CD8-positive, alpha-beta memory T cell (primary cell): ENCODE measurements at regions not wholly inside any gene's neighbourhood (a gene's known extent, or its start where the extent isn't known, plus 50 kb on each side); places are given as distances from the start of the nearest gene placed in this dataset.
"Not testable (repeated sequence)": the region's sequence is repeated elsewhere in the genome, so short reads cannot be mapped to it uniquely, and the experiment has no call there.

Source experiments
- CTCF ChIA-PET: fragments of 350-600 bp; sonication (Branson Sonifier 250); formaldehyde crosslinking; loops from one replicate; lab custom pipeline; 2021; ENCODE audit warnings: antibody characterized with exemption; lab: Charles Lee
- POLR2A ChIA-PET: fragments of 350-600 bp; sonication (Branson Sonifier 250); formaldehyde crosslinking; loops from one replicate; lab custom pipeline; 2021; ENCODE audit warnings: antibody characterized with exemption; lab: Charles Lee
- DNase-seq, 5 donors: peaks; one replicate each; pipeline versions ENCODE4 v3.0.0 to v3.0.0-alpha.2; 2020 to 2022; ENCODE audit warnings: mixed read lengths in 1 of 5
- H3K27ac ChIP-seq: one replicate; pipeline ENCODE4 v1.7.0; 2013; ENCODE audit warnings: low read depth, mild to moderate bottlenecking, low read length, moderate library complexity
- H3K27me3 ChIP-seq: 2 replicates; pipeline ENCODE4 v1.7.0; 2013; ENCODE audit warnings: low read length, mild to moderate bottlenecking; ENCODE audit not compliant: insufficient read depth, poor library complexity, severe bottlenecking
- H3K36me3 ChIP-seq: 2 replicates; pipeline ENCODE4 v1.7.0; 2013; ENCODE audit warnings: mild to moderate bottlenecking, low read length, moderate library complexity; ENCODE audit not compliant: insufficient read depth
- H3K4me1 ChIP-seq: 2 replicates; pipeline ENCODE4 v1.7.0; 2013; ENCODE audit warnings: mild to moderate bottlenecking, low read length, moderate library complexity; ENCODE audit not compliant: insufficient read depth
- H3K4me3 ChIP-seq: 2 replicates; pipeline ENCODE4 v1.7.0; 2013; ENCODE audit warnings: mild to moderate bottlenecking, low read length
- H3K9me3 ChIP-seq: 2 replicates; pipeline ENCODE4 v1.7.0; 2013; ENCODE audit warnings: mild to moderate bottlenecking, low read length
- H3K27ac Mint-ChIP-seq, 8 donors: one replicate each; pipeline ENCODE4 v1.8.0; 2020 to 2021; ENCODE audit warnings: mixed read lengths in 8 of 8, mild to moderate bottlenecking in 6 of 8, inconsistent platforms in 3 of 8, moderate library complexity in 3 of 8
- H3K27me3 Mint-ChIP-seq, 2 donors: one replicate each; pipeline ENCODE4 v1.8.0; 2020 to 2021; ENCODE audit warnings: mixed read lengths in 2 of 2, mild to moderate bottlenecking in 1 of 2, moderate library complexity in 1 of 2
- H3K36me3 Mint-ChIP-seq, 3 donors: one replicate each; pipeline ENCODE4 v1.8.0; 2020 to 2021; ENCODE audit warnings: mixed read lengths in 3 of 3, inconsistent platforms in 1 of 3, mild to moderate bottlenecking in 1 of 3
- H3K4me1 Mint-ChIP-seq, 3 donors: one replicate each; pipeline ENCODE4 v1.8.0; 2020 to 2021; ENCODE audit warnings: mixed read lengths in 3 of 3, inconsistent platforms in 1 of 3, mild to moderate bottlenecking in 1 of 3
- H3K4me3 Mint-ChIP-seq, 7 donors: one replicate each; pipeline ENCODE4 v1.8.0; 2020 to 2021; ENCODE audit warnings: mixed read lengths in 7 of 7, mild to moderate bottlenecking in 6 of 7, moderate library complexity in 4 of 7, inconsistent platforms in 2 of 7
- H3K9me3 Mint-ChIP-seq, 5 donors: one replicate each; pipeline ENCODE4 v1.8.0; 2020 to 2022; ENCODE audit warnings: mixed read lengths in 5 of 5, mild to moderate bottlenecking in 3 of 5, moderate library complexity in 2 of 5, inconsistent platforms in 1 of 5

GRCh38 chr14:48243900-48244299, 568.5 kb upstream of the MDGA2 start:
- H3K36me3 Mint-ChIP-seq, result no peaks in the 10 kb centered on the region
- POLR2A ChIA-PET, result no interaction called here

DNA sequence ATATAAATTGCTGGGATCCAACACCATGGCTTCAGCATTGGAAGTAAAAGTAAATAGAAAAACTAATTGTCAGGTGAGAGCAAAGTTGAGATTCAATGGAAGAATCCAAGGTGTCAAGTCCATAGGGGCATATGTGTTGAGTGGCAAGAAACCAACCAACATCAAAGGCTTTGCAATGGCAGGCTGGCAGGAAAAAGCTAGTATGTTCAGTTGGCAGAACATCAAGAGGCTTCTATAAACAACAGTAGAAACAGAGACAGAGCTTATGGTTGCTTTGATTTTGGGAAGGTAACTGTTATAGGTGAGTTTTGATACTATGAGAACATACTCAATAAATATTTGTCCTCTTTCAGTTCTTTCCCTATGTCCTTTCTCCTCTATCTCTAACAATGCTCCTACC, 553.7 kb upstream of the MDGA2 start:
- H3K4me3 ChIP-seq, result no peak overlapping the region
- Mint-ChIP-seq H3K27ac (no peak overlapping the region), H3K36me3 (no peaks in the 10 kb centered on the region), H3K4me1 (no peaks in the 10 kb centered on the region), H3K27me3 (no peaks in the 10 kb centered on the region), H3K4me3 (no peak overlapping the region), H3K9me3 (peaks cover 3 to 20% (median 6%) of the 10 kb centered on the region in 5 donors)
- H3K36me3 ChIP-seq, result no peaks in the 10 kb centered on the region
- ChIA-PET POLR2A (no interaction called here), CTCF (no interaction called here)
- H3K9me3 ChIP-seq, result no peaks in the 10 kb centered on the region
- H3K27me3 ChIP-seq, result no peaks in the 10 kb centered on the region
- no peak for DNase-seq
- H3K27ac ChIP-seq, result no peak overlapping the region
- no peaks in the 10 kb centered on the region for H3K4me1 ChIP-seq

More at GRCh38 chr14:48243900-48244299, 568.5 kb upstream of the MDGA2 start:
- Histone ChIP-seq H3K27ac (no peak overlapping the region), H3K36me3 (no peaks in the 10 kb centered on the region), H3K9me3 (no peaks in the 10 kb centered on the region), H3K27me3 (no peaks in the 10 kb centered on the region), H3K4me1 (no peaks in the 10 kb centered on the region), H3K4me3 (no peak overlapping the region)
- CTCF ChIA-PET, result no interaction called here
- Mint-ChIP-seq H3K9me3 (peaks cover 0 to 4% (median 0%) of the 10 kb centered on the region in 5 donors), H3K27ac (no peak overlapping the region), H3K4me3 (no peak overlapping the region), H3K27me3 (no peaks in the 10 kb centered on the region), H3K4me1 (no peaks in the 10 kb centered on the region)
- no peak for DNase-seq

- CTCF ChIA-PET, result no interaction called here
- peaks cover 0 to 2% of the 10 kb centered on the region in 2 donors for H3K27me3 Mint-ChIP-seq
- peaks cover 0 to 7% (median 4%) of the 10 kb centered on the region in 5 donors for H3K9me3 Mint-ChIP-seq
- Histone ChIP-seq H3K4me3 (no peak overlapping the region), H3K27ac (no peak overlapping the region), H3K36me3 (no peaks in the 10 kb centered on the region), H3K9me3 (no peaks in the 10 kb centered on the region), H3K27me3 (no peaks in the 10 kb centered on the region), H3K4me1 (no peaks in the 10 kb centered on the region)
- no peak for DNase-seq
- H3K36me3 Mint-ChIP-seq, result no peaks in the 10 kb centered on the region
- POLR2A ChIA-PET, result no interaction called here
- H3K4me3 Mint-ChIP-seq, result no peak overlapping the region
- H3K4me1 Mint-ChIP-seq, result no peaks in the 10 kb centered on the region
- no peak overlapping the region for H3K27ac Mint-ChIP-seq
Observed at GRCh38 chr14:48193893-48194292, 518.5 kb upstream of the MDGA2 start.

- H3K4me3 ChIP-seq, H3K27me3 Mint-ChIP-seq, H3K27ac ChIP-seq, DNase-seq, CTCF ChIA-PET, H3K27ac Mint-ChIP-seq, H3K4me1 Mint-ChIP-seq, H3K4me3 Mint-ChIP-seq, H3K36me3 Mint-ChIP-seq, H3K36me3 ChIP-seq, H3K9me3 ChIP-seq, POLR2A ChIA-PET, H3K27me3 ChIP-seq, H3K4me1 ChIP-seq: not testable (repeated sequence)
- H3K9me3 Mint-ChIP-seq, result peaks cover 3 to 25% (median 12%) of the 10 kb centered on the region in 5 donors
Observed at GRCh38 chr14:48149624-48150023, 474.2 kb upstream of the MDGA2 start.

- POLR2A ChIA-PET, result no interaction called here
- no peaks in the 10 kb centered on the region for H3K36me3 Mint-ChIP-seq
Observed at GRCh38 chr14:48140804-48141203, 465.4 kb upstream of the MDGA2 start.

GRCh38 chr14:48129472-48129871, 454.1 kb upstream of the MDGA2 start:
- POLR2A ChIA-PET, result no interaction called here

More at GRCh38 chr14:48140804-48141203, 465.4 kb upstream of the MDGA2 start:
- Mint-ChIP-seq H3K27ac (no peak overlapping the region), H3K9me3 (peaks cover 0 to 21% (median 6%) of the 10 kb centered on the region in 5 donors), H3K27me3 (no peaks in the 10 kb centered on the region), H3K4me1 (no peaks in the 10 kb centered on the region), H3K4me3 (no peak overlapping the region)
- no peaks in the 10 kb centered on the region for H3K36me3 ChIP-seq
- H3K4me3 ChIP-seq, result no peak overlapping the region
- no peaks in the 10 kb centered on the region for H3K27me3 ChIP-seq
- no peak overlapping the region for H3K27ac ChIP-seq
- no peak for DNase-seq
- no peaks in the 10 kb centered on the region for H3K4me1 ChIP-seq
- CTCF ChIA-PET, result no interaction called here
- H3K9me3 ChIP-seq, result no peaks in the 10 kb centered on the region

DNA sequence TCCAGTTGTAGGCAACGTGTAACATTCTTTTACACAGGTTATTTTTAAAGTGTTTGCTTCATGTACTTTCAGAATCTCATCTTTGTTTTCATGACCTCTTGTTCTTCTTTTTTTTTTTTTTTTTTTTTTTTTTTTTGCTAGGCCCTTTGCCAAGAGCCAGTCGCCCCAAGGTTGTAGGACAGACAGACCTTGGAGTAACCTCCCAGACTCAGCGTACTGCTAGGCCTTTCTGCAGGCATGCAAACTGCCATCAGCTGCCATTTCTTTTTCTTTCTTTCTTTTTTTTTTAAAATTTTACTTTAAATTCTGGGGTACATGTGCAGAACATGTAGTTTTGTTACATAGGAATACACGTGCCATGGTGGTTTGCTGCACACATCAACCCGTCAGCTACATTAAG, 452.3 kb upstream of the MDGA2 start:
- Mint-ChIP-seq H3K9me3 (peaks cover 7 to 17% (median 11%) of the 10 kb centered on the region in 5 donors), H3K4me3 (no peak overlapping the region), H3K4me1 (no peaks in the 10 kb centered on the region), H3K27me3 (no peaks in the 10 kb centered on the region), H3K36me3 (no peaks in the 10 kb centered on the region), H3K27ac (no peak overlapping the region)
- H3K4me1 ChIP-seq, result no peaks in the 10 kb centered on the region
- no peak overlapping the region for H3K27ac ChIP-seq
- H3K4me3 ChIP-seq, result no peak overlapping the region
- H3K36me3 ChIP-seq, result no peaks in the 10 kb centered on the region
- POLR2A ChIA-PET, result no interaction called here
- no peak for DNase-seq
- H3K9me3 ChIP-seq, result no peaks in the 10 kb centered on the region
- CTCF ChIA-PET, result no interaction called here
- H3K27me3 ChIP-seq, result no peaks in the 10 kb centered on the region

More at GRCh38 chr14:48129472-48129871, 454.1 kb upstream of the MDGA2 start:
- Mint-ChIP-seq H3K36me3 (no peaks in the 10 kb centered on the region), H3K4me1 (no peaks in the 10 kb centered on the region), H3K9me3 (peaks cover 8 to 18% (median 11%) of the 10 kb centered on the region in 5 donors), H3K27ac (no peak overlapping the region), H3K4me3 (no peak overlapping the region), H3K27me3 (no peaks in the 10 kb centered on the region)
- CTCF ChIA-PET, result no interaction called here
- DNase-seq, result no peak
- Histone ChIP-seq H3K36me3 (no peaks in the 10 kb centered on the region), H3K9me3 (no peaks in the 10 kb centered on the region), H3K4me1 (no peaks in the 10 kb centered on the region), H3K27me3 (no peaks in the 10 kb centered on the region), H3K27ac (no peak overlapping the region), H3K4me3 (no peak overlapping the region)

DNA sequence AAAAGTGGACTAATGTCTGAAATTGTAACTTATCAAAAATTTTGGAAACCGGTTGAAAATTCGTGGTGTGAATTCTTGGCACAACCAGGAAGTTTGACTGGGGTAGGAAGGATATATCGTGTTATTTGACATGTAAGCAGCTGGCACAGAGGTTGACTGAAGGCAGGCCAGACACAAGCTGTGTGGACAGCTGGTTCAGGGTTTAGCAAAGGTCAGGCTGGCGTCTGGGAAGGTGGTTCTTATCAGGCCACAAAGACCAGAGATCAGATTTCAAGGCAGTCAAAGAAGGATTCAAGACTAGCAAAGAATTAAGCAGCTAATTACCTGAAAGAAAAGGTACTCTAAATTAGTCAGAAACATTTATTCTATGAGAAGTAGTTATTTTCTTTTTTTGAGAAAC, 450.2 kb upstream of the MDGA2 start:
- Mint-ChIP-seq H3K4me3 (no peak overlapping the region), H3K27ac (no peak overlapping the region), H3K9me3 (peaks cover 4 to 14% (median 10%) of the 10 kb centered on the region in 5 donors), H3K27me3 (no peaks in the 10 kb centered on the region), H3K36me3 (no peaks in the 10 kb centered on the region), H3K4me1 (no peaks in the 10 kb centered on the region)
- ChIA-PET POLR2A (no interaction called here), CTCF (no interaction called here)
- no peak overlapping the region for H3K27ac ChIP-seq
- DNase-seq, result no peak
- H3K27me3 ChIP-seq, result no peaks in the 10 kb centered on the region
- no peak overlapping the region for H3K4me3 ChIP-seq
- H3K36me3 ChIP-seq, result no peaks in the 10 kb centered on the region
- H3K4me1 ChIP-seq, result no peaks in the 10 kb centered on the region
- no peaks in the 10 kb centered on the region for H3K9me3 ChIP-seq

- Histone ChIP-seq H3K9me3 (no peaks in the 10 kb centered on the region), H3K27ac (no peak overlapping the region), H3K4me3 (no peak overlapping the region), H3K36me3 (no peaks in the 10 kb centered on the region), H3K4me1 (no peaks in the 10 kb centered on the region), H3K27me3 (no peaks in the 10 kb centered on the region)
- CTCF ChIA-PET, result no interaction called here
- no peak overlapping the region for H3K4me3 Mint-ChIP-seq
- POLR2A ChIA-PET, result no interaction called here
- DNase-seq, result no peak
- no peaks in the 10 kb centered on the region for H3K4me1 Mint-ChIP-seq
- H3K36me3 Mint-ChIP-seq, result no peaks in the 10 kb centered on the region
- H3K9me3 Mint-ChIP-seq, result peaks cover 4 to 31% (median 6%) of the 10 kb centered on the region in 5 donors
- H3K27me3 Mint-ChIP-seq, result no peaks in the 10 kb centered on the region
- no peak overlapping the region for H3K27ac Mint-ChIP-seq
Observed at GRCh38 chr14:48113713-48114112, 438.3 kb upstream of the MDGA2 start.
